CD4-positive, alpha-beta T cell (primary cell): ENCODE measurements at regions not wholly inside any gene's neighbourhood (a gene's known extent, or its start where the extent isn't known, plus 50 kb on each side); places are given as distances from the start of the nearest gene placed in this dataset.

ENCODE experiments used
- ATAC-seq: fragments of 200-7000 bp; cut with Tn5 transposase; one replicate; pipeline ENCODE4 v1.10.0; 2022; ENCODE audit warnings: mild to moderate bottlenecking; ENCODE audit not compliant: poor library complexity
- CTCF ChIA-PET: fragments of 350-600 bp; sonication (Branson Sonifier 250); formaldehyde crosslinking; loops from one replicate; lab custom pipeline; 2021; ENCODE audit warnings: antibody characterized with exemption, inconsistent platforms; lab: Charles Lee
- POLR2A ChIA-PET: fragments of 350-600 bp; sonication (Branson Sonifier 250); formaldehyde crosslinking; loops from one replicate; lab custom pipeline; 2021; ENCODE audit warnings: antibody characterized with exemption, inconsistent platforms; lab: Charles Lee
- DNase-seq, 14 experiments: peaks; one replicate each; pipeline ENCODE4 v3.0.0-alpha.2; 2013 to 2020; ENCODE audit warnings: mixed read lengths in 2 of 14
- H3K27ac ChIP-seq, 2 donors: one replicate each; pipeline versions ENCODE4 v1.5.1 to v1.7.0; 2013; ENCODE audit warnings: low read length in 2 of 2, low read depth in 1 of 2, mild to moderate bottlenecking in 1 of 2
- H3K27me3 ChIP-seq, 2 experiments: 1 replicate in 1 of 2; 2 replicates in 1 of 2; pipeline versions ENCODE4 v1.6.1 to v1.7.0; 2013; ENCODE audit warnings: low read length in 2 of 2, control low read depth in 1 of 2, mild to moderate bottlenecking in 1 of 2, moderate library complexity in 1 of 2; ENCODE audit not compliant: insufficient read depth in 2 of 2, control insufficient read depth in 1 of 2
- H3K36me3 ChIP-seq: one replicate; pipeline ENCODE4 v1.6.1; 2013; ENCODE audit warnings: low read length, control low read depth; ENCODE audit not compliant: insufficient read depth
- H3K4me1 ChIP-seq: one replicate; pipeline ENCODE4 v1.6.1; 2013; ENCODE audit warnings: low read length, control low read depth; ENCODE audit not compliant: insufficient read depth
- H3K4me3 ChIP-seq: one replicate; pipeline ENCODE4 v1.5.1; 2013; ENCODE audit warnings: mild to moderate bottlenecking, low read length, moderate library complexity
- H3K9me3 ChIP-seq, 2 experiments: 1 replicate in 1 of 2; 2 replicates in 1 of 2; pipeline versions ENCODE4 v1.6.1 to v1.7.0; 2013; ENCODE audit warnings: low read length in 2 of 2, mild to moderate bottlenecking in 2 of 2, control low read depth in 1 of 2, moderate library complexity in 1 of 2; ENCODE audit not compliant: control insufficient read depth in 1 of 2, insufficient read depth in 1 of 2
- H3K27ac Mint-ChIP-seq: one replicate; pipeline ENCODE4 v1.8.0; 2020; ENCODE audit warnings: mixed read lengths
- H3K27me3 Mint-ChIP-seq: one replicate; pipeline ENCODE4 v1.8.0; 2021; ENCODE audit warnings: mixed read lengths
- H3K36me3 Mint-ChIP-seq: one replicate; pipeline ENCODE4 v1.8.0; 2021; ENCODE audit warnings: low read depth, mixed read lengths
- H3K4me1 Mint-ChIP-seq: one replicate; pipeline ENCODE4 v1.8.0; 2021; ENCODE audit warnings: low read depth, mixed read lengths
- H3K4me3 Mint-ChIP-seq: one replicate; pipeline ENCODE4 v1.8.0; 2020; ENCODE audit warnings: mild to moderate bottlenecking, mixed read lengths
- H3K9me3 Mint-ChIP-seq: one replicate; pipeline ENCODE4 v1.8.0; 2020; ENCODE audit warnings: mixed read lengths
- intact Hi-C, 2 experiments: fragments of 100-400 bp; cut with DNase I in 1 of 2; cut with micrococcal nuclease in 1 of 2; formaldehyde crosslinking; loops; one replicate each; pipeline versions ENCODE4 v1.15.1 to v1.9.0; 2023 to 2025; cut with DNase I, micrococcal nuclease
- TF ChIP-seq, protein P1 (sequence below): fragments of 200-600 bp; IDR thresholded peaks from one replicate; pipeline ENCODE4 v1.8.0; 2022; ENCODE audit warnings: antibody characterized with exemption, mild to moderate bottlenecking

DNA sequence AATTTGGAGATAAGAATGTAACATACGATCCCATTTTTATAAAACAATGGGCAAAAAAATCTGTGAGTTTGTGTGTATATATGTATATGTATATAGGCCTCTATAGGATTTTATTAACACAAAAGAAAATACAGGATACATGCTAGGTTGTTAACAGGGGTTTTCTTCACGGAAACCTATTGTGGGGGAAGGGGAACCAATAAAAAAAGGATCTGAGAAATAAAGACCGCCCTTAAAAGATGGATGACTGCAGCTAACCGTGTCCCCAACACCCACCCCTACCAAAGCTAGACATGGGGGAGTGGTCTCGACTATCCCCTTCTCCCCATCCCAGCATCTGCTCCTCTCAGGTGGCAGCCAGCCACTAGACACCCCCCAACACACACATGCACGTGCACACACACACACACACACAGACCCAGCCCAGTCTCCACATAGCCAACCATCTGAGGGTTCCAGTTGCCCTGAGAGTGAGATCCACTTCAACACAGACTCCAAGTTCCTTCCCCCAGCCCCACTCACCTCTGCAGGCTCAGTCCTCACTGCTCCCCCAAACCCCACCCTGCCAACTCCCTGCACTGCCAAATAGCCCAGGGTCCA is 132.9 kb downstream of the TPRA1 start:
- CTCF ChIA-PET, result no interaction called here
- H3K4me3 Mint-ChIP-seq, result no peak overlapping the region
- peaks cover 14% of the 10 kb centered on the region for H3K4me1 Mint-ChIP-seq
- Histone ChIP-seq H3K27ac (no peak overlapping the region), H3K36me3 (no peaks in the 10 kb centered on the region), H3K4me3 (no peak overlapping the region), H3K4me1 (peaks cover 22% of the 10 kb centered on the region), H3K27me3 (peaks cover 47 to 58% of the 10 kb centered on the region in 2 experiments), H3K9me3 (peaks cover 0 to 27% of the 10 kb centered on the region in 2 experiments)
- TF ChIP-seq, protein P1, sequence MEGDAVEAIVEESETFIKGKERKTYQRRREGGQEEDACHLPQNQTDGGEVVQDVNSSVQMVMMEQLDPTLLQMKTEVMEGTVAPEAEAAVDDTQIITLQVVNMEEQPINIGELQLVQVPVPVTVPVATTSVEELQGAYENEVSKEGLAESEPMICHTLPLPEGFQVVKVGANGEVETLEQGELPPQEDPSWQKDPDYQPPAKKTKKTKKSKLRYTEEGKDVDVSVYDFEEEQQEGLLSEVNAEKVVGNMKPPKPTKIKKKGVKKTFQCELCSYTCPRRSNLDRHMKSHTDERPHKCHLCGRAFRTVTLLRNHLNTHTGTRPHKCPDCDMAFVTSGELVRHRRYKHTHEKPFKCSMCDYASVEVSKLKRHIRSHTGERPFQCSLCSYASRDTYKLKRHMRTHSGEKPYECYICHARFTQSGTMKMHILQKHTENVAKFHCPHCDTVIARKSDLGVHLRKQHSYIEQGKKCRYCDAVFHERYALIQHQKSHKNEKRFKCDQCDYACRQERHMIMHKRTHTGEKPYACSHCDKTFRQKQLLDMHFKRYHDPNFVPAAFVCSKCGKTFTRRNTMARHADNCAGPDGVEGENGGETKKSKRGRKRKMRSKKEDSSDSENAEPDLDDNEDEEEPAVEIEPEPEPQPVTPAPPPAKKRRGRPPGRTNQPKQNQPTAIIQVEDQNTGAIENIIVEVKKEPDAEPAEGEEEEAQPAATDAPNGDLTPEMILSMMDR, result no peak
- ATAC-seq, result no peak
- H3K27ac Mint-ChIP-seq, result no peak overlapping the region
- DNase-seq, result no peak
- H3K27me3 Mint-ChIP-seq, result peaks cover 70% of the 10 kb centered on the region
- POLR2A ChIA-PET, result no interaction called here
- no peaks in the 10 kb centered on the region for H3K9me3 Mint-ChIP-seq
- no peaks in the 10 kb centered on the region for H3K36me3 Mint-ChIP-seq
- intact Hi-C loops, result loop anchor here in 1 of 2 experiments (2.0 to 5.0 kb wide), 2 partner anchors 705 to 779 kb away; no protein-coding TSS in a partner anchor

DNA sequence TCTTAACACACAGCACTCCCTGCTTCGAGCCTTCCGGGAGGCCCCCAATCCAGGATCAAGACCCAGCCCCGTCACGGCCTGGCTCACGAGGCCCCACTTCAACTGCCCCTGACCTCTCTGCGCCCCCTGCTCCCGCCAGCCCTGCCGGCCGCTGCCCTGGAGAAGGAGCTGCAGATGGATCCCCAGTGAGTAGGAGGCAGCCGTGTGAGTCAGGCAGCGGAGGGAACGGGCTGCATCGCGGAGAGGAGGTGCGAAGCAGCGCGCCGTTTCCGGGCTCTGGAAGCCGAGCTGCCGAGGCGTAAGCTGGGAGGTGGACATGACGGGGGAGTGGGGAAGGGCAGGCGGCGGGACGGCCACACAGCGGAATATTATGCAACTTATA is 133.4 kb downstream of the TPRA1 start:
- Mint-ChIP-seq H3K27ac (no peak overlapping the region), H3K9me3 (no peaks in the 10 kb centered on the region), H3K27me3 (peaks cover 71% of the 10 kb centered on the region), H3K4me3 (no peak overlapping the region), H3K4me1 (peaks cover 14% of the 10 kb centered on the region), H3K36me3 (no peaks in the 10 kb centered on the region)
- H3K36me3 ChIP-seq, result no peaks in the 10 kb centered on the region
- ChIA-PET CTCF (no interaction called here), POLR2A (no interaction called here)
- peaks cover 45 to 64% of the 10 kb centered on the region in 2 experiments for H3K27me3 ChIP-seq
- no peak overlapping the region for H3K27ac ChIP-seq
- H3K4me3 ChIP-seq, result no peak overlapping the region
- peaks cover 22% of the 10 kb centered on the region for H3K4me1 ChIP-seq
- ATAC-seq, result no peak
- peaks cover 0 to 31% of the 10 kb centered on the region in 2 experiments for H3K9me3 ChIP-seq
- DNase-seq, result no peak
- intact Hi-C loops, result loop anchor here in 1 of 2 experiments (2.0 to 5.0 kb wide), 2 partner anchors 705 to 778 kb away; no protein-coding TSS in a partner anchor
- TF ChIP-seq, protein P1, result no peak

DNA sequence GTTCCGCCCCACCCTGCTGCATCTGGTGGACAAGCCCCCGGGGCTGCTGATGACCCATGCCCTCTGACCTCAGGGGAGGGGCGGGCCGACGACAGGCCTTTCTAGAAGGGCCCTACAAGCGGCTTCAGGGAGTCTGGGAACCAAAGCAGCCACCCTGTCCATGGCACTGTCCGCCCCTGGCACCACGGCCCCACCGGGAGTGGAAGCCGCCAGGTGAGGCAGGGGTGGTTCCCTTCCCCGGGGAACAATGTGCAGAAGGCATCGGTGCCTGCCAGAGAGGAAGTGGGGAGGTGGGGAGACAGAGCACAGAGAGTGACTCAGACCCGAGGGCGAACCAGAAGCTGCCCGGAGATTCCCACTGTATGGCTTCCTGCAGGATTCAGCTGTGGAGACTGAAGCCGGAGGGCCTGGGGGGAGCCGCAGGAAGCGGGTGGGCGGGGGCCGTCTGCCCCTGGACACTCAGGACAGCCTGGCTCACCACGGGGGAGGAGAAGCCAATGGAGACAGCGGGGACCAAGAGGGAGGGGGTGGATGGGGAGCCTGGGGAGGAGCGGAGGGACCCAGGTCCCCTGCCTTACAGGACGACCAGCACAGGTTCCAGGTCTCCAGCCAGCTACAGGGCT is 134.0 kb downstream of the TPRA1 start:
- ATAC-seq (no peak), DNase-seq (no peak)
- Histone ChIP-seq H3K4me3 (no peak overlapping the region), H3K27me3 (peaks cover 40 to 65% of the 10 kb centered on the region in 2 experiments), H3K4me1 (peaks cover 22% of the 10 kb centered on the region), H3K27ac (no peak overlapping the region), H3K9me3 (peaks cover 0 to 27% of the 10 kb centered on the region in 2 experiments), H3K36me3 (no peaks in the 10 kb centered on the region)
- Mint-ChIP-seq H3K4me3 (no peak overlapping the region), H3K4me1 (peaks cover 14% of the 10 kb centered on the region), H3K27me3 (peaks cover 76% of the 10 kb centered on the region), H3K27ac (no peak overlapping the region), H3K36me3 (no peaks in the 10 kb centered on the region), H3K9me3 (no peaks in the 10 kb centered on the region)
- intact Hi-C loops, result loop anchor here in 1 of 2 experiments (2.0 to 5.0 kb wide), 2 partner anchors 704 to 778 kb away; no protein-coding TSS in a partner anchor
- ChIA-PET POLR2A (no interaction called here), CTCF (no interaction called here)
- TF ChIP-seq, protein P1, result no peak
